Right lobe of liver (tissue), 6 donors: ENCODE measurements at regions not wholly inside any gene's neighbourhood (a gene's known extent, or its start where the extent isn't known, plus 50 kb on each side); places are given as distances from the start of the nearest gene placed in this dataset.

Experiments used
- ATAC-seq, 4 donors: fragments of 200-7000 bp; cut with Tn5 transposase; one replicate each; pipeline ENCODE4 v1.9.1; 2020; ENCODE audit warnings: mild to moderate bottlenecking in 4 of 4, moderate library complexity in 4 of 4
- DNase-seq, 3 donors: peaks; one replicate each; pipeline ENCODE4 v3.0.0-alpha.2; 2020
- H3K27ac ChIP-seq, 3 donors: fragments of 200-600 bp; one replicate each; pipeline ENCODE4 v1.8.0; 2022
- H3K27me3 ChIP-seq, 2 donors: fragments of 200-600 bp; one replicate each; pipeline ENCODE4 v1.8.0; 2022
- H3K36me3 ChIP-seq, 4 donors: fragments of 200-600 bp; sonication (generic) in 1 of 4; one replicate each; pipeline versions ENCODE4 v1.5.1 to v1.8.0; 2017 to 2022; ENCODE audit warnings: control low read depth in 1 of 4
- H3K4me1 ChIP-seq, 4 donors: fragments of 200-600 bp; sonication (generic) in 1 of 4; one replicate each; pipeline versions ENCODE4 v1.5.1 to v1.8.0; 2017 to 2022; ENCODE audit warnings: control low read depth in 1 of 4
- H3K4me3 ChIP-seq, 3 donors: fragments of 200-600 bp; one replicate each; pipeline ENCODE4 v1.8.0; 2022
- H3K9me3 ChIP-seq, 4 donors: fragments of 200-600 bp; sonication (generic) in 1 of 4; one replicate each; pipeline versions ENCODE4 v1.5.1 to v1.8.0; 2017 to 2022; ENCODE audit warnings: control low read depth in 1 of 4
- POLR2A ChIP-seq: fragments of 450-650 bp; IDR thresholded peaks from one replicate; pipeline ENCODE4 v1.6.1; 2017; ENCODE audit warnings: antibody characterized with exemption, mild to moderate bottlenecking
- WGBS: methylation state at CpG from one replicate; pipeline ENCODE4 v1.1.6; 2018; ENCODE audit warnings: low coverage, low lambda C conversion rate; ENCODE audit not compliant: insufficient coverage; ENCODE audit errors: missing lambda C conversion rate; 5-methylcytosine and 5-hydroxymethylcytosine counted together
- intact Hi-C, 2 donors: fragments of 100-400 bp; cut with DNase I; formaldehyde crosslinking; loops; one replicate each; pipeline versions ENCODE4 v1.11.2 to v1.14.1; 2022
- TF ChIP-seq, protein P1 (sequence below), 4 donors: fragments of 200-600 bp in 3 of 4; fragments of 450-650 bp in 1 of 4; IDR thresholded peaks; one replicate each; pipeline versions ENCODE4 v1.5.1 to v1.8.0; 2016 to 2022; ENCODE audit warnings: antibody characterized with exemption in 4 of 4, mild to moderate bottlenecking in 2 of 4
- donor health status: DM: no; HTN: yes; CAD: no.
- donor health status: DM: no; HTN: no; CAD: no.
- donor health status: DM: no; HTN: no; CAD: no.
- donor health status: DM: no; HTN: yes; CAD: no.
- donor health status: DM: no; HTN: yes; CAD: no.

- ATAC-seq (no peak), DNase-seq (no peak)
- Histone ChIP-seq H3K4me1 (no peaks in the 10 kb centered on the region), H3K36me3 (no peaks in the 10 kb centered on the region), H3K9me3 (no peaks in the 10 kb centered on the region), H3K27ac (no peak overlapping the region), H3K27me3 (no peaks in the 10 kb centered on the region), H3K4me3 (no peak overlapping the region)
- TF ChIP-seq POLR2A = no peak
- TF ChIP-seq, protein P1, sequence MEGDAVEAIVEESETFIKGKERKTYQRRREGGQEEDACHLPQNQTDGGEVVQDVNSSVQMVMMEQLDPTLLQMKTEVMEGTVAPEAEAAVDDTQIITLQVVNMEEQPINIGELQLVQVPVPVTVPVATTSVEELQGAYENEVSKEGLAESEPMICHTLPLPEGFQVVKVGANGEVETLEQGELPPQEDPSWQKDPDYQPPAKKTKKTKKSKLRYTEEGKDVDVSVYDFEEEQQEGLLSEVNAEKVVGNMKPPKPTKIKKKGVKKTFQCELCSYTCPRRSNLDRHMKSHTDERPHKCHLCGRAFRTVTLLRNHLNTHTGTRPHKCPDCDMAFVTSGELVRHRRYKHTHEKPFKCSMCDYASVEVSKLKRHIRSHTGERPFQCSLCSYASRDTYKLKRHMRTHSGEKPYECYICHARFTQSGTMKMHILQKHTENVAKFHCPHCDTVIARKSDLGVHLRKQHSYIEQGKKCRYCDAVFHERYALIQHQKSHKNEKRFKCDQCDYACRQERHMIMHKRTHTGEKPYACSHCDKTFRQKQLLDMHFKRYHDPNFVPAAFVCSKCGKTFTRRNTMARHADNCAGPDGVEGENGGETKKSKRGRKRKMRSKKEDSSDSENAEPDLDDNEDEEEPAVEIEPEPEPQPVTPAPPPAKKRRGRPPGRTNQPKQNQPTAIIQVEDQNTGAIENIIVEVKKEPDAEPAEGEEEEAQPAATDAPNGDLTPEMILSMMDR (IDR thresholded peaks at IDR 0.05) = no peak
- WGBS = 100% methylated on average over 1 of the region's 1 CpG
- intact Hi-C loops = no loop called here
These were observed 192.2 kb upstream of the SPRY2 start for GRCh38 chr13:80533175-80533574.

DNA sequence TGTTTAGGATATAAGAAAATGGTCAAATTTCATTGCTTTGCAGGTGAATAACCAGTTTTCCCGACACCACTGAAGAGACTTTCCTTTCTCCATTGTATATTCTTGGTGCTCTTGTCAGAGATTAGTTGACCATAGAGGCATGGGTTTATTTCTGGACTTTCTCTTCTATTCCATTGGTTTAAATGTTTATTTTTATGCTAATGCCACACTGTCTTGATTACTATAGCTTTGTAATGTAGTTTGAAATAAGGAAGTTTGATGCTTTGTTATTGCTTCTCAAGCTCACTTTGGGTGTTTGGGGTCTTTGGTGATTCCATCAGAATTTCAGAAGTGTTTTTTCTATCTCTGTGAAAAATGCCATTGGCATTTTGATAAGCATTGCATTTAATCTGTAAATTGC, 190.0 kb upstream of the SPRY2 start:
- intact Hi-C loops = no loop called here
- H3K4me3 ChIP-seq = no peak overlapping the region

DNA sequence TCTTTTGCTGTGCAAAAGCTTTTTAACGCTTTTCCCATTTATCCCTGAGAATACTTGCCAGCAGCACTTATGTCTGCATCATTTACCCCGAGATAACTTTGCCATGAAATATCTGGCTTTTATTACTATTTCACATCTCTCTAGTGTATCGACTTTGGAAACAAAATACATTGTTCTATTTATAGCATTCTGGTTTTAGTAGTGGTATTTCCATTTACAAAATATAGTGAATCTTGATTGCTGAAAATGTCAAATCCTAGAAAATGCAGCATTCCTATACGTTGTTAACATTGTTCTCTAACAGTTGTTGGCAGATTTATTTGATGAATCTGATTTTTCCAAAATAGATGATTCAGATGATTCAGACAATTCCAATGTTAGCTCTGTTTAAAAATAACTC, 189.3 kb upstream of the SPRY2 start:
- H3K9me3 ChIP-seq = no peaks in the 10 kb centered on the region
- H3K36me3 ChIP-seq = no peaks in the 10 kb centered on the region
- 64% methylated on average over 4 of the region's 4 CpGs for WGBS
- intact Hi-C loops = no loop called here
- no peaks in the 10 kb centered on the region for H3K27me3 ChIP-seq
- H3K4me3 ChIP-seq = no peak overlapping the region
- no peaks in the 10 kb centered on the region for H3K4me1 ChIP-seq
- DNase-seq = no peak
- no peak for ATAC-seq
- H3K27ac ChIP-seq = no peak overlapping the region
- no peak for TF ChIP-seq POLR2A
- TF ChIP-seq, protein P1 (IDR thresholded peaks at IDR 0.05) = no peak

More for the DNA sequence above, 190.0 kb upstream of the SPRY2 start:
- Histone ChIP-seq H3K9me3 (no peaks in the 10 kb centered on the region), H3K27ac (no peak overlapping the region), H3K27me3 (no peaks in the 10 kb centered on the region), H3K36me3 (no peaks in the 10 kb centered on the region), H3K4me1 (no peaks in the 10 kb centered on the region)
- no peak for ATAC-seq
- 82% methylated on average over 1 of the region's 1 CpG for WGBS
- TF ChIP-seq, protein P1 (IDR thresholded peaks at IDR 0.05) = no peak
- no peak for TF ChIP-seq POLR2A
- DNase-seq = no peak

DNA sequence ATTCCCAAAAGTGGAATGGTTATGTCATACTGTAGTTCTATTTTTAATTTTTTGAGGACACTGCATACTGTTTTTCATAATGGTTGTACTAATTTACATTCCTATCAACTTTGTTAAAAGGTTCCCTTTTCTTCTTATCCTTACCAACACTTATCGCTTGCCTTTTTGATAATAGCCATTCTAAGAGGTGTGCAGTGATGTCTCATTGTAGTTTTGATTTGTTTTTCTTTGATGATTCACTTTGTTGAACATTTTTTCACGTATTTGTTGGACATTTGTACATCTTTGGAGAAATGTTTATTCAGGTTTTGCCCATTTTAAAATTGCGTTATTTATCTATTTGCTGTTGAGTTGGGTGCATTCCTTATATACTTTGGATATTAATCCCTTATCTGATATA, 188.8 kb upstream of the SPRY2 start:
- 73% methylated on average over 3 of the region's 3 CpGs for WGBS
- intact Hi-C loops = no loop called here
- ATAC-seq (no peak), DNase-seq (no peak)
- Histone ChIP-seq H3K4me1 (no peaks in the 10 kb centered on the region), H3K27ac (no peak overlapping the region), H3K36me3 (no peaks in the 10 kb centered on the region), H3K9me3 (no peaks in the 10 kb centered on the region), H3K4me3 (no peak overlapping the region), H3K27me3 (no peaks in the 10 kb centered on the region)
- TF ChIP-seq, protein P1 (IDR thresholded peaks at IDR 0.05) = no peak
- TF ChIP-seq POLR2A = no peak

DNA sequence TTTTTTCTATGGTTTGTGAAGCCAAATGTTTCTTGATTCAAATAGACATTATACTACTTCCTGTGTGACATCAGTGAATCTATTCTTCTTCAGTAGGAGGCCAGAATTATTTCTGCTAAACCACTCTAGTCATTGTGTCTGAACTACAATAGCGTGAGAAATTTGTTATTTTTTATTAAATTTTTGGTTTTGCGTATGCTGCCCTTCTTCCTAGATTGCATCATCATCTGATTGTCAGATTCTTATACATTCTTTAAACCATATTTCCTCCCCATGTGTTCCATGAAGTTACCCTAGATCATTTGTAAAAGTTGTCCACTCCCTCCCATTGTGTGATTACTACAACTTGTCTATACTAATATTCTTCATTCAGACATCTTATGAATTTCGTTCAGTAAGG, 187.8 kb upstream of the SPRY2 start:
- intact Hi-C loops = no loop called here
- DNase-seq (no peak), ATAC-seq (no peak)
- no peak overlapping the region for H3K4me3 ChIP-seq
- no peaks in the 10 kb centered on the region for H3K27me3 ChIP-seq
- TF ChIP-seq POLR2A = no peak
- TF ChIP-seq, protein P1 (IDR thresholded peaks at IDR 0.05) = no peak
- WGBS = 88% methylated on average over 3 of the region's 3 CpGs
- H3K4me1 ChIP-seq = no peaks in the 10 kb centered on the region
- no peaks in the 10 kb centered on the region for H3K9me3 ChIP-seq
- no peaks in the 10 kb centered on the region for H3K36me3 ChIP-seq
- H3K27ac ChIP-seq = no peak overlapping the region
